Activated CD4-positive, alpha-beta T cell treated with anti-CD3 and anti-CD28 coated beads, Interleukin-2, amount 10 ng/mL, durations not matched to agents 7 days and 5 days (primary cell): ENCODE measurements at regions not wholly inside any gene's neighbourhood (a gene's known extent, or its start where the extent isn't known, plus 50 kb on each side); places are given as distances from the start of the nearest gene placed in this dataset.

Experiments used
- CTCF ChIA-PET: fragments of 350-600 bp; sonication (Branson Sonifier 250); formaldehyde crosslinking; loops from one replicate; lab custom pipeline; 2021; ENCODE audit warnings: antibody characterized with exemption; lab: Charles Lee
- POLR2A ChIA-PET: fragments of 350-600 bp; sonication (Branson Sonifier 250); formaldehyde crosslinking; loops from one replicate; lab custom pipeline; 2021; ENCODE audit warnings: antibody characterized with exemption; lab: Charles Lee
- DNase-seq: peaks from one replicate; pipeline ENCODE4 v3.0.0-alpha.2; 2020
- H3K27ac Mint-ChIP-seq: one replicate; pipeline ENCODE4 v1.8.0; 2021; ENCODE audit warnings: mild to moderate bottlenecking, moderate library complexity, mixed read lengths
- H3K27me3 Mint-ChIP-seq: one replicate; pipeline ENCODE4 v1.8.0; 2021; ENCODE audit warnings: mixed read lengths
- H3K36me3 Mint-ChIP-seq: one replicate; pipeline ENCODE4 v1.8.0; 2021; ENCODE audit warnings: low read depth, mixed read lengths
- H3K4me1 Mint-ChIP-seq: one replicate; pipeline ENCODE4 v1.8.0; 2021; ENCODE audit warnings: mixed read lengths
- H3K4me3 Mint-ChIP-seq: one replicate; pipeline ENCODE4 v1.8.0; 2021; ENCODE audit warnings: mild to moderate bottlenecking, moderate library complexity, mixed read lengths
- H3K9me3 Mint-ChIP-seq: one replicate; pipeline ENCODE4 v1.8.0; 2021; ENCODE audit warnings: mixed read lengths

GRCh38 chr5:144742361-144742760 lies 571.7 kb downstream of the KCTD16 start:
- peaks cover 4% of the 10 kb centered on the region for H3K9me3 Mint-ChIP-seq
- no peak overlapping the region for H3K4me3 Mint-ChIP-seq
- CTCF ChIA-PET = no interaction called here
- H3K4me1 Mint-ChIP-seq = no peaks in the 10 kb centered on the region
- no peaks in the 10 kb centered on the region for H3K27me3 Mint-ChIP-seq
- no peaks in the 10 kb centered on the region for H3K36me3 Mint-ChIP-seq
- DNase-seq = no peak
- no peak overlapping the region for H3K27ac Mint-ChIP-seq
- POLR2A ChIA-PET = no interaction called here

GRCh38 chr5:144731786-144732185 lies 561.1 kb downstream of the KCTD16 start:
- no peak for DNase-seq
- Mint-ChIP-seq H3K36me3 (no peaks in the 10 kb centered on the region), H3K27ac (no peak overlapping the region), H3K4me3 (no peak overlapping the region), H3K9me3 (peaks cover 16% of the 10 kb centered on the region), H3K27me3 (no peaks in the 10 kb centered on the region), H3K4me1 (no peaks in the 10 kb centered on the region)
- CTCF ChIA-PET = no interaction called here
- POLR2A ChIA-PET = no interaction called here

GRCh38 chr5:144712090-144712489 lies 541.4 kb downstream of the KCTD16 start:
- no peaks in the 10 kb centered on the region for H3K27me3 Mint-ChIP-seq
- no peak overlapping the region for H3K27ac Mint-ChIP-seq
- DNase-seq = no peak
- CTCF ChIA-PET = no interaction called here
- H3K9me3 Mint-ChIP-seq = peaks cover 9% of the 10 kb centered on the region
- no peaks in the 10 kb centered on the region for H3K36me3 Mint-ChIP-seq
- POLR2A ChIA-PET = no interaction called here
- H3K4me1 Mint-ChIP-seq = no peaks in the 10 kb centered on the region
- H3K4me3 Mint-ChIP-seq = no peak overlapping the region

GRCh38 chr5:144711172-144711571 lies 540.5 kb downstream of the KCTD16 start:
- Mint-ChIP-seq H3K4me1 (no peaks in the 10 kb centered on the region), H3K36me3 (no peaks in the 10 kb centered on the region), H3K27me3 (no peaks in the 10 kb centered on the region), H3K4me3 (no peak overlapping the region), H3K9me3 (peaks cover 9% of the 10 kb centered on the region), H3K27ac (no peak overlapping the region)
- no peak for DNase-seq
- POLR2A ChIA-PET = no interaction called here
- CTCF ChIA-PET = no interaction called here

- ChIA-PET CTCF (no interaction called here), POLR2A (no interaction called here)
- H3K4me3 Mint-ChIP-seq = no peak overlapping the region
- no peak for DNase-seq
- no peak overlapping the region for H3K27ac Mint-ChIP-seq
- H3K4me1 Mint-ChIP-seq = no peaks in the 10 kb centered on the region
- peaks cover 9% of the 10 kb centered on the region for H3K9me3 Mint-ChIP-seq
- H3K27me3 Mint-ChIP-seq = no peaks in the 10 kb centered on the region
- no peaks in the 10 kb centered on the region for H3K36me3 Mint-ChIP-seq
Observed at GRCh38 chr5:144710637-144711036, 540.0 kb downstream of the KCTD16 start.

- DNase-seq = no peak
- Mint-ChIP-seq H3K9me3 (no peaks in the 10 kb centered on the region), H3K27ac (no peak overlapping the region), H3K4me1 (no peaks in the 10 kb centered on the region), H3K4me3 (no peak overlapping the region), H3K27me3 (no peaks in the 10 kb centered on the region), H3K36me3 (no peaks in the 10 kb centered on the region)
- ChIA-PET POLR2A (no interaction called here), CTCF (no interaction called here)
Observed at GRCh38 chr5:144703776-144704175, 533.1 kb downstream of the KCTD16 start.

- DNase-seq = no peak
- no peaks in the 10 kb centered on the region for H3K36me3 Mint-ChIP-seq
- POLR2A ChIA-PET = no interaction called here
- CTCF ChIA-PET = no interaction called here
- H3K4me1 Mint-ChIP-seq = no peaks in the 10 kb centered on the region
- no peak overlapping the region for H3K4me3 Mint-ChIP-seq
- no peaks in the 10 kb centered on the region for H3K9me3 Mint-ChIP-seq
- H3K27ac Mint-ChIP-seq = no peak overlapping the region
- H3K27me3 Mint-ChIP-seq = no peaks in the 10 kb centered on the region
Observed at GRCh38 chr5:144698484-144698883, 527.8 kb downstream of the KCTD16 start.

- no peaks in the 10 kb centered on the region for H3K9me3 Mint-ChIP-seq
- no peak overlapping the region for H3K27ac Mint-ChIP-seq
- H3K36me3 Mint-ChIP-seq = no peaks in the 10 kb centered on the region
- DNase-seq = no peak
- ChIA-PET POLR2A (no interaction called here), CTCF (no interaction called here)
- H3K27me3 Mint-ChIP-seq = no peaks in the 10 kb centered on the region
- H3K4me1 Mint-ChIP-seq = no peaks in the 10 kb centered on the region
- H3K4me3 Mint-ChIP-seq = no peak overlapping the region
Observed at GRCh38 chr5:144697847-144698262, 527.2 kb downstream of the KCTD16 start.

GRCh38 chr5:144691936-144692335 lies 521.3 kb downstream of the KCTD16 start:
- POLR2A ChIA-PET = no interaction called here
- H3K36me3 Mint-ChIP-seq = no peaks in the 10 kb centered on the region

GRCh38 chr5:144684899-144685298 lies 514.2 kb downstream of the KCTD16 start:
- Mint-ChIP-seq H3K4me1 (no peaks in the 10 kb centered on the region), H3K9me3 (peaks cover 5% of the 10 kb centered on the region)
- CTCF ChIA-PET = no interaction called here

More at GRCh38 chr5:144691936-144692335, 521.3 kb downstream of the KCTD16 start:
- Mint-ChIP-seq H3K27me3 (no peaks in the 10 kb centered on the region), H3K9me3 (peaks cover 2% of the 10 kb centered on the region), H3K4me3 (no peak overlapping the region), H3K4me1 (no peaks in the 10 kb centered on the region), H3K27ac (no peak overlapping the region)
- DNase-seq = no peak
- CTCF ChIA-PET = no interaction called here

GRCh38 chr5:144680711-144681110 lies 510.0 kb downstream of the KCTD16 start:
- DNase-seq = no peak
- H3K4me3 Mint-ChIP-seq = no peak overlapping the region
- peaks cover 3% of the 10 kb centered on the region for H3K9me3 Mint-ChIP-seq
- H3K27me3 Mint-ChIP-seq = no peaks in the 10 kb centered on the region
- no peak overlapping the region for H3K27ac Mint-ChIP-seq
- CTCF ChIA-PET = no interaction called here
- H3K4me1 Mint-ChIP-seq = no peaks in the 10 kb centered on the region
- POLR2A ChIA-PET = no interaction called here
- H3K36me3 Mint-ChIP-seq = no peaks in the 10 kb centered on the region

More at GRCh38 chr5:144684899-144685298, 514.2 kb downstream of the KCTD16 start:
- Mint-ChIP-seq H3K4me3 (no peak overlapping the region), H3K27ac (no peak overlapping the region), H3K36me3 (no peaks in the 10 kb centered on the region), H3K27me3 (no peaks in the 10 kb centered on the region)
- POLR2A ChIA-PET = no interaction called here
- DNase-seq = no peak

GRCh38 chr5:144671066-144671465 lies 500.4 kb downstream of the KCTD16 start:
- CTCF ChIA-PET = no interaction called here
- Mint-ChIP-seq H3K4me1 (no peaks in the 10 kb centered on the region), H3K27me3 (no peaks in the 10 kb centered on the region), H3K27ac (no peak overlapping the region), H3K36me3 (no peaks in the 10 kb centered on the region), H3K9me3 (no peaks in the 10 kb centered on the region), H3K4me3 (no peak overlapping the region)
- DNase-seq = no peak
- POLR2A ChIA-PET = no interaction called here

GRCh38 chr5:144659634-144660227 lies 489.1 kb downstream of the KCTD16 start:
- Mint-ChIP-seq H3K4me1 (no peaks in the 10 kb centered on the region), H3K9me3 (no peaks in the 10 kb centered on the region), H3K4me3 (no peak overlapping the region), H3K27ac (no peak overlapping the region), H3K27me3 (no peaks in the 10 kb centered on the region), H3K36me3 (no peaks in the 10 kb centered on the region)
- no peak for DNase-seq
- CTCF ChIA-PET = no interaction called here
- POLR2A ChIA-PET = no interaction called here

- Mint-ChIP-seq H3K27me3 (no peaks in the 10 kb centered on the region), H3K36me3 (no peaks in the 10 kb centered on the region), H3K27ac (no peak overlapping the region), H3K4me1 (no peaks in the 10 kb centered on the region), H3K4me3 (no peak overlapping the region), H3K9me3 (peaks cover 10% of the 10 kb centered on the region)
- ChIA-PET CTCF (no interaction called here), POLR2A (no interaction called here)
- no peak for DNase-seq
Observed at GRCh38 chr5:144644317-144644716, 473.6 kb downstream of the KCTD16 start.
